Heart right ventricle (tissue), 16 donors: ENCODE measurements at regions not wholly inside any gene's neighbourhood (a gene's known extent, or its start where the extent isn't known, plus 50 kb on each side); places are given as distances from the start of the nearest gene placed in this dataset.

Experiments
- ATAC-seq, 8 donors: fragments of 200-7000 bp; cut with Tn5 transposase; one replicate each; pipeline ENCODE4 v1.9.1; 2020; ENCODE audit warnings: mild to moderate bottlenecking in 8 of 8, moderate library complexity in 8 of 8, moderate number of reproducible peaks in 1 of 8
- DNase-seq, 2 donors: peaks; one replicate each; pipeline ENCODE4 v3.0.0-alpha.2; 2020
- H3K27ac ChIP-seq, 10 donors: fragments of 200-600 bp; sonication (generic) in 2 of 10; one replicate each; pipeline versions ENCODE4 v1.5.0 to v1.8.0; 2020 to 2022; ENCODE audit warnings: mild to moderate bottlenecking in 3 of 10
- H3K27me3 ChIP-seq, 7 donors: fragments of 200-600 bp; one replicate each; pipeline ENCODE4 v1.8.0; 2021 to 2022; ENCODE audit warnings: mild to moderate bottlenecking in 2 of 7
- H3K36me3 ChIP-seq, 9 donors: fragments of 200-600 bp; sonication (generic) in 1 of 9; one replicate each; pipeline versions ENCODE4 v1.5.0 to v1.8.0; 2020 to 2022; ENCODE audit warnings: mild to moderate bottlenecking in 2 of 9
- H3K4me1 ChIP-seq, 9 donors: fragments of 200-600 bp; sonication (generic) in 1 of 9; one replicate each; pipeline versions ENCODE4 v1.5.0 to v1.8.0; 2020 to 2022; ENCODE audit warnings: mild to moderate bottlenecking in 4 of 9
- H3K4me3 ChIP-seq, 10 donors: fragments of 200-600 bp; sonication (generic) in 2 of 10; one replicate each; pipeline versions ENCODE4 v1.5.0 to v1.8.0; 2020 to 2022; ENCODE audit warnings: mild to moderate bottlenecking in 7 of 10, moderate library complexity in 2 of 10
- H3K9me3 ChIP-seq, 11 donors: fragments of 200-600 bp in 10 of 11; sonication (generic) in 2 of 11; one replicate each; pipeline versions ENCODE4 v1.5.0 to v1.8.0; 2013 to 2022; ENCODE audit warnings: mild to moderate bottlenecking in 2 of 11, control low read depth in 1 of 11, moderate library complexity in 1 of 11
- CTCF ChIP-seq, 9 donors: fragments of 200-600 bp; sonication (generic) in 2 of 9; IDR thresholded peaks; one replicate each; pipeline versions ENCODE4 v1.5.0 to v1.8.0; 2021 to 2022; ENCODE audit warnings: antibody characterized with exemption in 9 of 9, mild to moderate bottlenecking in 5 of 9, moderate library complexity in 1 of 9
- WGBS, 2 donors: extraction: QIAGEN DNeasy Blood & Tissue Kit; methylation state at CpG; one replicate each; pipeline ENCODE4 v1.1.7; 2013; ENCODE audit warnings: inconsistent platforms in 1 of 2; 5-methylcytosine and 5-hydroxymethylcytosine counted together
- intact Hi-C, 10 donors: fragments of 100-400 bp; cut with DNase I; formaldehyde crosslinking; loops; one replicate each; pipeline versions ENCODE4 v1.11.1 to v1.14.2; 2022
- donor health status: Arrhythmogenic right ventricular cardiomyopathy.
- donor health status: ischemic (EF 13 %, LVEDD 7.1; RV severe dilation, severe dysfunction).
- donor health status: healthy with polysubstance abuse.
- donor health status: DM: no; HTN: yes; CAD: no.
- donor health status: DM: no; HTN: no; CAD: no.
- donor health status: ischemic (EF 25% LVEDD 6.9; RV normal size, moderate dysfunction).
- donor health status: ischemic (EF 25% LVEDD 5.7; RV mildly dilated, moderate dysfunction).
- donor health status: healthy.
- donor health status: DM: yes; HTN: yes; CAD: no.
- donor health status: Ischemic cardiomyopathy.
- donor health status: ischemic (EF 35%, LVEDD 5.7; RV mildly dilated, moderate dysfunction).
- donor health status: nonischemic (EF 11% LVEDD 7.7; RV severe dilation, severe dysfunction).
- donor health status: DM: yes; HTN: yes; CAD: no.
- donor health status: PGD.
- donor health status: ischemic (EF 29% LVEDD 5.4; RV normal size, mild dysfunction).
- donor health status: nonischemic (EF 23%, LVEDD 6.1; RV moderate dilation, normal function).

GRCh38 chr2:120618830-120619229 is 116.8 kb upstream of the GLI2 start:
- ATAC-seq (no peak), DNase-seq (no peak)
- peaks cover 0 to 9% (median 0%) of the 10 kb centered on the region in 11 donors for H3K9me3 ChIP-seq
- no peaks in the 10 kb centered on the region for H3K36me3 ChIP-seq
- H3K27ac ChIP-seq = no peak overlapping the region
- no peaks in the 10 kb centered on the region for H3K4me1 ChIP-seq
- TF ChIP-seq CTCF (IDR thresholded peaks at IDR 0.05) = no peak
- intact Hi-C loops = no loop called here
- peaks cover 0 to 12% (median 0%) of the 10 kb centered on the region in 7 donors for H3K27me3 ChIP-seq
- WGBS, 2 donors = 97% methylated on average over 3 of the region's 3 CpGs
- no peak overlapping the region for H3K4me3 ChIP-seq

- ATAC-seq (no peak), DNase-seq (no peak)
- intact Hi-C loops = no loop called here
- H3K4me1 ChIP-seq = no peaks in the 10 kb centered on the region
- H3K27me3 ChIP-seq = peaks cover 0 to 11% (median 0%) of the 10 kb centered on the region in 7 donors
- TF ChIP-seq CTCF (IDR thresholded peaks at IDR 0.05) = no peak
- H3K36me3 ChIP-seq = no peaks in the 10 kb centered on the region
- WGBS, 2 donors = 91 to 92% methylated on average over 4 of the region's 4 CpGs
- H3K27ac ChIP-seq = no peak overlapping the region
- H3K9me3 ChIP-seq = peaks cover 0 to 9% (median 0%) of the 10 kb centered on the region in 11 donors
- no peak overlapping the region for H3K4me3 ChIP-seq
These were observed 116.1 kb upstream of the GLI2 start for GRCh38 chr2:120619579-120619978.

DNA sequence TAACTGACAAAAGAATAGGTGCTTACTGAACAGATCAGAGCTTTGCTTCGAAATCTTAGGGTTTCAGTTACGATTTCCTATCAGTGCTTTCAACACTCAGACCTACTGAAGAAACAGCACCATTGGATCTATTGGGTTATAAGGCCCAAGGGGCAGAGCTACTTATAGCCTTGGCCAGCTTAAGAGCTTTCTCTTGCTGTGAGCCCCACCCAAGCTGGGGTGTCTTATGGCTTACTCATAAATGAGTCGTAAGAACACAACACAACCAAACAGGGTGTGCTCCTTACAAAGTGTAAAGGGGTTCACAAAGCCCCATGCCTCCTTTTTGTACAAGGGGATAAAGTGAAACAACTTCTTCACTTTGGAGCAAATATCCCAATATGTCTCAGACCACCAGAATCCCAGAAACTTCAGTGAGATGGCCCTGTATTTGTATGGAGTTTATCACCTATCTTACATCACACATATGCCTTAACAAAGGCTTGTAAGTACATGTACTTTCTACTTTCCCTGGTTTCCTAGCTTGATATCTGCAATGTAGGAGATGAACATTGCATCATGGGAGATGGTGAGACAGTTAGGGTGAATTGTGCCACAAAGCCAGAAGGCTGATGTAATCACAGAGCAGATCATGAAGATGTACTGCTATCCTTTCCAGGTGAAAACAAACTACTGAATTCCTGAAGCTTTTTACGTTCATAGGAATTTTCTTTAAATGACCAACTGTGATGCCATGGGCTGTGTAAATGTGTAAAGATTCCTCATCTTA is 115.5 kb upstream of the GLI2 start:
- Histone ChIP-seq H3K9me3 (peaks cover 0 to 9% (median 0%) of the 10 kb centered on the region in 11 donors), H3K27me3 (peaks cover 0 to 5% (median 0%) of the 10 kb centered on the region in 7 donors), H3K4me1 (no peaks in the 10 kb centered on the region), H3K36me3 (no peaks in the 10 kb centered on the region), H3K27ac (no peak overlapping the region), H3K4me3 (no peak overlapping the region)
- no peak for ATAC-seq
- intact Hi-C loops = no loop called here
- WGBS, 2 donors = 84 to 89% methylated on average over 4 of the region's 4 CpGs
- TF ChIP-seq CTCF (IDR thresholded peaks at IDR 0.05) = no peak
- DNase-seq = no peak

DNA sequence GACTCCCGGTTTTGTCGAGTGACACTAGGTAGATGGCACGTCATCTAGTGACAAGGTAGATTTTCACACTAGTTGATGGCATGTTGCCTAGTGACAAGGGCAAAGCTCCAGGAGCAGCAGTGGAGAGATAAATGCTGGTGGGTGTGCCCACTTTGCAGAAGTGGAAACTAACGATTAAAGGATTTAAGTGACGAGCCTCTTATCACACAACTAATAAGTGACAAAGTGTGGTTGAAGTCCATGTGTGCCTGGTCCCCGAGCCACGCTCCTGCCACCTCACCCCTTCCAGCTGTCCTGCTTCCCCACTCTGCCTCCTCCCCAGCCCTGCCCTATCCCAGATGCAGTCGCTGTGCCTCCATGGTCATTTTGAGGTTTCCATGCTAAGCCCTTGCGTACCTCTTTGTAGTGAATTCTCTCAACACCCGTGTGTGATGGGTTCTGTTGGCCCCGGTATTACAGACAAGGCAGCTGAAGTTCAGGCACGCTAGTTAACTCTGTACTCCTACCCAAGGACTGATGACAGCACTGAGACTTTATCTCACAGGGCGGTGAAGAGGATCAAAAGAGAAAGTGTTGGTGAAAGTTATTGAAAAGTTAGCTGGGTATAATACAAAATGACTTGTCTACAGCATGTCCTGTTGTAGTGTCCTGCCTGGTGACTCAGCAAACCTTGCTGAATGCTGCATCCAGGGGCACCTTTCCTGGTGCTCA is 113.4 kb upstream of the GLI2 start:
- Histone ChIP-seq H3K27ac (no peak overlapping the region), H3K9me3 (peaks cover 0 to 9% (median 0%) of the 10 kb centered on the region in 11 donors), H3K27me3 (no peaks in the 10 kb centered on the region), H3K4me1 (no peaks in the 10 kb centered on the region), H3K36me3 (no peaks in the 10 kb centered on the region), H3K4me3 (no peak overlapping the region)
- ATAC-seq (peak in 4 of 8 donors; percentile 9 to 79 (median 40)), DNase-seq (no peak)
- no peak for TF ChIP-seq CTCF (IDR thresholded peaks at IDR 0.05)
- intact Hi-C loops = no loop called here
- WGBS, 2 donors = 46 to 51% methylated on average over 13 of the region's 13 CpGs
